ENCODE measurements at regions not wholly inside any gene's neighbourhood (a gene's known extent, or its start where the extent isn't known, plus 50 kb on each side); places are given as distances from the start of the nearest gene placed in this dataset.

- Histone ChIP-seq H2AFZ (ENCODE audit: low read depth, low read length) (no peak overlapping the region), H3K9me2 (ENCODE audit: insufficient read depth, low read length) (no peaks in the 10 kb centered on the region), H3K9ac (ENCODE audit: low read length) (no peak overlapping the region), H3K36me3 (ENCODE audit: insufficient read depth, low read length) (no peaks in the 10 kb centered on the region), H4K20me1 (ENCODE audit: insufficient read depth) (no peaks in the 10 kb centered on the region), H3K79me2 (replicated peaks; ENCODE audit: insufficient read depth, low read length) (no peaks in the 10 kb centered on the region), H3K4me2 (ENCODE audit: low read length) (no peak overlapping the region), H3K27me3 (ENCODE audit: insufficient read depth, low read depth, low read length) (no peaks in the 10 kb centered on the region), H3K4me3 (ENCODE audit: low read length) (no peak overlapping the region), H3F3A (ENCODE audit: insufficient read depth, low read length, poor library complexity, severe bottlenecking) (no peaks in the 10 kb centered on the region), H3K27ac (ENCODE audit: low read length) (no peak overlapping the region), H3K9me3 (ENCODE audit: low read length) (no peaks in the 10 kb centered on the region)
- TF ChIP-seq TAF1 (IDR thresholded peaks at IDR 0.05; ENCODE audit: low read depth) (no peak), CTCF (IDR thresholded peaks at IDR 0.05; ENCODE audit: poor library complexity, severe bottlenecking) (no peak), EZH2 (IDR thresholded peaks at IDR 0.05; ENCODE audit: borderline replicate concordance, insufficient read depth, low read length, poor library complexity, severe bottlenecking) (no peak)
These were observed 337.9 kb downstream of the QKI start for GRCh38 chr6:163752446-163752845.

DNA sequence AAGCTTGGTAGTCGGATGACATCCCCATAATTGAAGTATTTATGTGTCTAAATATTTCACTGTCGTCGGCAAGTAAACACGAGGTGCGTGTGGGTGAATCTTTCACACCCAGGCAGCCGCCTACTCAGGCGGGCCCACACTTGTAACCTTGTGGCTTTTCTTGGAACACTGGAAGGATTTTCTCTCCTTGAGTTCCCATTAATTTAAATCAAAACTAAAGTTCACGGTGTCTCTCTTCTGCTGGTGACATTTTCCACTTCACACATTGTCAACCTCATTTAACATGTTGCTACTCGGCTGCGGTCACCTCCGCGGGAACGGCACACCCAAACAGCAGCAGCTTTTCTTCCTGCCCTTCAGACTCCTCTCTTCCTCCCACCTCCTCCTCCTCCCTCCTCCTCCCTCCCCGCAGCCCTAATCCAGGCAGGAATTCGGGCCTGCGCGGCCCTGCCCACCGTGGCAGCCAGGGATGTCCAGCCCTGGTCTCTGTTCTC is 336.6 kb downstream of the QKI start:
- Histone ChIP-seq H3K36me3 (ENCODE audit: insufficient read depth, low read length) (no peaks in the 10 kb centered on the region), H3F3A (ENCODE audit: insufficient read depth, low read length, poor library complexity, severe bottlenecking) (no peaks in the 10 kb centered on the region), H2AFZ (ENCODE audit: low read depth, low read length) (no peak overlapping the region), H3K27me3 (ENCODE audit: insufficient read depth, low read depth, low read length) (no peaks in the 10 kb centered on the region), H3K4me2 (ENCODE audit: low read length) (no peak overlapping the region), H3K4me3 (ENCODE audit: low read length) (no peak overlapping the region), H3K27ac (ENCODE audit: low read length) (no peak overlapping the region), H4K20me1 (ENCODE audit: insufficient read depth) (no peaks in the 10 kb centered on the region), H3K9ac (ENCODE audit: low read length) (no peak overlapping the region), H3K9me2 (ENCODE audit: insufficient read depth, low read length) (no peaks in the 10 kb centered on the region), H3K9me3 (ENCODE audit: low read length) (no peaks in the 10 kb centered on the region), H3K79me2 (replicated peaks; ENCODE audit: insufficient read depth, low read length) (no peaks in the 10 kb centered on the region)
- no peak for TF ChIP-seq REST (IDR thresholded peaks at IDR 0.05; ENCODE audit: borderline replicate concordance)
- TF ChIP-seq RAD21 (conservative IDR thresholded peaks at IDR 0.05): no peak
- TF ChIP-seq TAF1 (IDR thresholded peaks at IDR 0.05; ENCODE audit: low read depth): no peak
- TF ChIP-seq CTCF (IDR thresholded peaks at IDR 0.05; ENCODE audit: poor library complexity, severe bottlenecking): no peak
- no peak for TF ChIP-seq POLR2AphosphoS5 (IDR thresholded peaks at IDR 0.05)

Data from neural cell (in vitro differentiated cells).